GM12891 (cell line): ENCODE measurements at regions not wholly inside any gene's neighbourhood (a gene's known extent, or its start where the extent isn't known, plus 50 kb on each side); places are given as distances from the start of the nearest gene placed in this dataset.

Experiments
- PAX5 ChIP-seq: IDR thresholded peaks from 2 replicates; pipeline ENCODE4 v1.6.1; 2011; ENCODE audit warnings: low read length, moderate library complexity, mild to moderate bottlenecking; ENCODE audit not compliant: insufficient read depth, severe bottlenecking
- POLR2A ChIP-seq: IDR thresholded peaks from 2 replicates; pipeline ENCODE4 v1.6.1; 2011; ENCODE audit warnings: low read depth, low read length, control low read depth
- POLR2AphosphoS5 ChIP-seq: IDR thresholded peaks from 2 replicates; pipeline ENCODE4 v1.6.1; 2011; ENCODE audit warnings: low read depth, low read length, control low read depth
- SPI1 ChIP-seq: IDR thresholded peaks from 2 replicates; pipeline ENCODE4 v1.6.1; 2011; ENCODE audit warnings: low read depth, low read length, control low read depth
- TAF1 ChIP-seq: IDR thresholded peaks from 2 replicates; pipeline ENCODE4 v1.6.1; 2011; ENCODE audit warnings: low read depth, low read length, control low read depth

GRCh38 chr15:29962407-29962806, 120.3 kb upstream of the GOLGA8J start:
- TF ChIP-seq POLR2AphosphoS5: no peak
- TF ChIP-seq POLR2A: no peak
- no peak for TF ChIP-seq PAX5
- no peak for TF ChIP-seq SPI1
- TF ChIP-seq TAF1: no peak
